ENCODE measurements at regions not wholly inside any gene's neighbourhood (a gene's known extent, or its start where the extent isn't known, plus 50 kb on each side); places are given as distances from the start of the nearest gene placed in this dataset.

- no peak for TF ChIP-seq CTCF (IDR thresholded peaks at IDR 0.05; ENCODE audit: low read depth, low read length)
- no peak for TF ChIP-seq POLR2A (IDR thresholded peaks at IDR 0.05; ENCODE audit: extremely low read depth, insufficient read length)
- no peak for TF ChIP-seq MYC (IDR thresholded peaks at IDR 0.05; ENCODE audit: low read depth, low read length)
- TF ChIP-seq MAX (IDR thresholded peaks at IDR 0.05; ENCODE audit: low read depth, low read length), result no peak
Measured at GRCh38 chr7:145339319-145339718, 503.5 kb upstream of the TPK1 start.

All from NB4 (cell line).